ENCODE measurements at regions not wholly inside any gene's neighbourhood (a gene's known extent, or its start where the extent isn't known, plus 50 kb on each side); places are given as distances from the start of the nearest gene placed in this dataset.

DNA sequence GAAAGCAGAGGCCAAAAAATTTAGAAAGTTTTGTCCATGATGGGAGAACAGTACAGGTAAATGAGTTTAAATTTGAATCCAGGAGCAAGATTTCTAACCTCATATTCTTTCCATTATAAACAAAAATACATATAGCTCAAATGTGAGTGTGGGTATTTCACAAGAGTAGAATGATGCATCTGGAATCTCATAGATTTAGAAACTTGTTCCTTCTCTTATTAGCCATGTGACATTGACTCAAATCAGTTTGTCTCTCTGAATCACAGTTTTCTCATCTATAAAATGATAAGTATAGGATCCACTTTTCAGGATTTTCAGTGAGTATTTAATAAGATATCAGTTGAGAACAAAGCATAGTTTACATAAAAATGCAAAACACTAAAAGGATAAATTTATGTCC lies 436.3 kb upstream of the PAPPA start:
- H3K4me3 ChIP-seq (ENCODE audit: low read length) = no peak overlapping the region
- ATAC-seq (no peak), DNase-seq (no peak)
- H3K36me3 ChIP-seq (ENCODE audit: control insufficient read depth, insufficient read depth, low read length) = no peaks in the 10 kb centered on the region
- no peak overlapping the region for H3K27ac Mint-ChIP-seq
- no peak overlapping the region for H3K27ac ChIP-seq (ENCODE audit: low read length)
- no peaks in the 10 kb centered on the region for H3K27me3 ChIP-seq (ENCODE audit: control insufficient read depth, insufficient read depth, low read length)
- H3K9me3 Mint-ChIP-seq = peaks cover 8 to 11% of the 10 kb centered on the region in 2 donors
- TF ChIP-seq, protein P1, sequence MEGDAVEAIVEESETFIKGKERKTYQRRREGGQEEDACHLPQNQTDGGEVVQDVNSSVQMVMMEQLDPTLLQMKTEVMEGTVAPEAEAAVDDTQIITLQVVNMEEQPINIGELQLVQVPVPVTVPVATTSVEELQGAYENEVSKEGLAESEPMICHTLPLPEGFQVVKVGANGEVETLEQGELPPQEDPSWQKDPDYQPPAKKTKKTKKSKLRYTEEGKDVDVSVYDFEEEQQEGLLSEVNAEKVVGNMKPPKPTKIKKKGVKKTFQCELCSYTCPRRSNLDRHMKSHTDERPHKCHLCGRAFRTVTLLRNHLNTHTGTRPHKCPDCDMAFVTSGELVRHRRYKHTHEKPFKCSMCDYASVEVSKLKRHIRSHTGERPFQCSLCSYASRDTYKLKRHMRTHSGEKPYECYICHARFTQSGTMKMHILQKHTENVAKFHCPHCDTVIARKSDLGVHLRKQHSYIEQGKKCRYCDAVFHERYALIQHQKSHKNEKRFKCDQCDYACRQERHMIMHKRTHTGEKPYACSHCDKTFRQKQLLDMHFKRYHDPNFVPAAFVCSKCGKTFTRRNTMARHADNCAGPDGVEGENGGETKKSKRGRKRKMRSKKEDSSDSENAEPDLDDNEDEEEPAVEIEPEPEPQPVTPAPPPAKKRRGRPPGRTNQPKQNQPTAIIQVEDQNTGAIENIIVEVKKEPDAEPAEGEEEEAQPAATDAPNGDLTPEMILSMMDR (IDR thresholded peaks at IDR 0.05) = no peak
- H3K4me1 ChIP-seq (ENCODE audit: control insufficient read depth, insufficient read depth, low read length) = no peaks in the 10 kb centered on the region
- no peak overlapping the region for H3K4me3 Mint-ChIP-seq
- H3K36me3 Mint-ChIP-seq = no peaks in the 10 kb centered on the region
- no peaks in the 10 kb centered on the region for H3K27me3 Mint-ChIP-seq (ENCODE audit: low read depth in 2 of 2)
- H3K9me3 ChIP-seq (ENCODE audit: control insufficient read depth, insufficient read depth, low read length) = no peaks in the 10 kb centered on the region
- no peaks in the 10 kb centered on the region for H3K4me1 Mint-ChIP-seq
- intact Hi-C loops (cut with micrococcal nuclease) = no loop called here

DNA sequence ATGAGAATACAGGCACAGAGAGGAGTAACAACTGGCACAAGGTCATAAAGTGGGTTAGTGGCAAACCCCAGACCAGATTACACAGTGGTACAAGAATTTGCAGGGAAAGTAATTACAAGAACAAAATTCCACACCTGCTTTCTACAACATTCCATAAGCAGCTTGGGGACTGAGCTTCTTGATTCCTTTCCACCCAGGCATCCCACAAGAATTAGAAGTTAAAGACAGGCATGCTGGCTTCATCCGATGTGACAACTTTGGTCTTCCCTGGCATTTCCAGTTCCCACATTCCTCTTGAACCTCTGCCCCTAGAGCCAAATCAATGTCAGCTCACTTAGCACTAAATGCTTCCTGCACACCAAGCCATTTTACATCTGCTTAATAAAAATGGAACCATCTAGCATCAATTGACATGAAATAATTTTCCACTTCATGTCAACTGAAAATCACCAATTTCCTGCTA lies 435.8 kb upstream of the PAPPA start:
- intact Hi-C loops (cut with micrococcal nuclease) = no loop called here
- DNase-seq (no peak), ATAC-seq (no peak)
- H3K27ac ChIP-seq (ENCODE audit: low read length) = no peak overlapping the region
- no peaks in the 10 kb centered on the region for H3K4me1 ChIP-seq (ENCODE audit: control insufficient read depth, insufficient read depth, low read length)
- Mint-ChIP-seq H3K36me3 (no peaks in the 10 kb centered on the region), H3K4me1 (no peaks in the 10 kb centered on the region), H3K27me3 (ENCODE audit: low read depth in 2 of 2) (no peaks in the 10 kb centered on the region), H3K4me3 (no peak overlapping the region), H3K27ac (no peak overlapping the region), H3K9me3 (peaks cover 5 to 8% of the 10 kb centered on the region in 2 donors)
- no peaks in the 10 kb centered on the region for H3K9me3 ChIP-seq (ENCODE audit: control insufficient read depth, insufficient read depth, low read length)
- no peaks in the 10 kb centered on the region for H3K36me3 ChIP-seq (ENCODE audit: control insufficient read depth, insufficient read depth, low read length)
- TF ChIP-seq, protein P1 (IDR thresholded peaks at IDR 0.05) = no peak
- WGBS (ENCODE audit: insufficient coverage) = 84% methylated on average over 1 of the region's 1 CpG
- H3K4me3 ChIP-seq (ENCODE audit: low read length) = no peak overlapping the region
- no peaks in the 10 kb centered on the region for H3K27me3 ChIP-seq (ENCODE audit: control insufficient read depth, insufficient read depth, low read length)

DNA sequence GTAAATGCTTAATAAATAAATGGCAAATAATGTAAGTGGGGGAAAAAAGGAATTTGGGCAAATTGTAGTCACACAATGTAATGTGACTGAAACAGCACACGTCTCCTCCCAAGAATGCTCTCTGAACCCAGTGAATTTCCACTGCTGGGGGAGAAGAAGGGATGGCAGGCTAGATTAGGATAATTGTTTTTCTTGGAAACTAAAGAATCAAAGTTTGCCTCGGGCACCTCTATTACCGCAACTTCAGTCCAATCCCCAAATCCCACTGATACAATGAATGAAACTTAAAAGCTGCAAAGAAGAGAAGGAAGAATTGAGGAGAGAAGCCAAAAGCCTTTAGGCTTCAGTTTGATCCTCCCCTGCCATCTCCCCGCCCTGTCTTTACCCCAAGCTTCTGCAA lies 423.2 kb upstream of the PAPPA start:
- H3K27me3 ChIP-seq (ENCODE audit: control insufficient read depth, insufficient read depth, low read length) = no peaks in the 10 kb centered on the region
- peaks cover 19 to 21% of the 10 kb centered on the region in 2 donors for H3K9me3 Mint-ChIP-seq
- no peaks in the 10 kb centered on the region for H3K27me3 Mint-ChIP-seq (ENCODE audit: low read depth in 2 of 2)
- H3K9me3 ChIP-seq (ENCODE audit: control insufficient read depth, insufficient read depth, low read length) = no peaks in the 10 kb centered on the region
- no peak overlapping the region for H3K27ac ChIP-seq (ENCODE audit: low read length)
- H3K4me1 Mint-ChIP-seq = no peaks in the 10 kb centered on the region
- no peaks in the 10 kb centered on the region for H3K4me1 ChIP-seq (ENCODE audit: control insufficient read depth, insufficient read depth, low read length)
- WGBS (ENCODE audit: insufficient coverage) = 69% methylated on average over 2 of the region's 4 CpGs
- intact Hi-C loops (cut with micrococcal nuclease) = no loop called here
- H3K36me3 ChIP-seq (ENCODE audit: control insufficient read depth, insufficient read depth, low read length) = no peaks in the 10 kb centered on the region
- H3K36me3 Mint-ChIP-seq = no peaks in the 10 kb centered on the region
- TF ChIP-seq, protein P1 (IDR thresholded peaks at IDR 0.05) = no peak
- H3K4me3 Mint-ChIP-seq = no peak overlapping the region
- no peak for ATAC-seq
- H3K27ac Mint-ChIP-seq = no peak overlapping the region
- no peak for DNase-seq
- no peak overlapping the region for H3K4me3 ChIP-seq (ENCODE audit: low read length)

DNA sequence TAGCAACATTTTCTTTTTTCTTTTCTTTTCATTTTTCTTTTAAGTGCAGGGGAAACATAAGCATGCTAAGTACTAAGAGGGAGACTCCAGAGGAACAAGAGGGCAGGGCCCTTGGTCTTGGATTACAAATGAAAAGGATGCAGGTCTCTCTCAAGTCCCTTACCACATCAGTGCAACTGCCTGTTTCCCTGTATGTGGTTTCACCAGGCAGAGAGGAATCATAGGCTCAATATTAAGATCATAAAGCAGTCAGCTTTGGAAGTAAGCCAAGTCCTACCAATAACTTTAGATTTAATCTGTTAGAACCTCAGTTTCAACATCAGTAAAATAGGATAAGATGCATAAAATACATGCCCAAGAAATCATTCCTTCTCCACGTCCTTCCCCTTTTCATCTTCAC lies 422.7 kb upstream of the PAPPA start:
- Histone ChIP-seq H3K36me3 (ENCODE audit: control insufficient read depth, insufficient read depth, low read length) (no peaks in the 10 kb centered on the region), H3K27ac (ENCODE audit: low read length) (no peak overlapping the region), H3K4me3 (ENCODE audit: low read length) (no peak overlapping the region), H3K9me3 (ENCODE audit: control insufficient read depth, insufficient read depth, low read length) (no peaks in the 10 kb centered on the region), H3K27me3 (ENCODE audit: control insufficient read depth, insufficient read depth, low read length) (no peaks in the 10 kb centered on the region), H3K4me1 (ENCODE audit: control insufficient read depth, insufficient read depth, low read length) (no peaks in the 10 kb centered on the region)
- intact Hi-C loops (cut with micrococcal nuclease) = no loop called here
- no peaks in the 10 kb centered on the region for H3K27me3 Mint-ChIP-seq (ENCODE audit: low read depth in 2 of 2)
- no peak overlapping the region for H3K27ac Mint-ChIP-seq
- no peak for ATAC-seq
- no peak for DNase-seq
- WGBS (ENCODE audit: insufficient coverage) = 67% methylated on average over 1 of the region's 1 CpG
- peaks cover 18 to 20% of the 10 kb centered on the region in 2 donors for H3K9me3 Mint-ChIP-seq
- H3K4me3 Mint-ChIP-seq = no peak overlapping the region
- no peaks in the 10 kb centered on the region for H3K36me3 Mint-ChIP-seq
- TF ChIP-seq, protein P1 (IDR thresholded peaks at IDR 0.05) = no peak
- no peaks in the 10 kb centered on the region for H3K4me1 Mint-ChIP-seq

All from natural killer cell (primary cell).